Keratinocyte (primary cell): ENCODE measurements at regions not wholly inside any gene's neighbourhood (a gene's known extent, or its start where the extent isn't known, plus 50 kb on each side); places are given as distances from the start of the nearest gene placed in this dataset.

Experiments
- DNase-seq: peaks from one replicate; pipeline ENCODE4 v3.0.0-alpha.2; 2011; ENCODE audit warnings: low read depth, missing footprints, low spot score
- FAIRE-seq: peaks from 2 replicates; lab custom pipeline; 2011; peaks lifted over from hg19 to GRCh38; lab: Jason Lieb, UNC
- H2AFZ ChIP-seq: 2 replicates; pipeline ENCODE4 v1.6.0; 2012; ENCODE audit warnings: low read length, control low read depth, inconsistent platforms; ENCODE audit not compliant: control insufficient read depth
- H3K27ac ChIP-seq: 2 replicates; pipeline ENCODE4 v1.5.1; 2011; ENCODE audit warnings: low read length; ENCODE audit not compliant: control insufficient read depth, insufficient read depth
- H3K27me3 ChIP-seq: 3 replicates; pipeline ENCODE4 v1.6.0; 2011; ENCODE audit warnings: low read length; ENCODE audit not compliant: control insufficient read depth, insufficient read depth; ENCODE audit errors: extremely low read depth
- H3K36me3 ChIP-seq, 2 experiments: 2 replicates in 1 of 2; 3 replicates in 1 of 2; pipeline ENCODE4 v1.5.1; 2011; ENCODE audit warnings: low read length in 2 of 2, mild to moderate bottlenecking in 1 of 2; ENCODE audit not compliant: control insufficient read depth in 2 of 2, insufficient read depth in 2 of 2; ENCODE audit errors: extremely low read depth in 1 of 2
- H3K4me1 ChIP-seq: 3 replicates; pipeline ENCODE4 v1.5.1; 2011; ENCODE audit warnings: low read length; ENCODE audit not compliant: control insufficient read depth, insufficient read depth; ENCODE audit errors: extremely low read depth
- H3K4me2 ChIP-seq: 3 replicates; pipeline ENCODE4 v1.6.0; 2011; ENCODE audit warnings: low read depth, low read length; ENCODE audit not compliant: control insufficient read depth, insufficient read depth; ENCODE audit errors: extremely low read depth
- H3K4me3 ChIP-seq, 3 experiments: fragments of 200-600 bp in 1 of 3; sonication (generic) in 1 of 3; 2 replicates in 2 of 3; 3 replicates in 1 of 3; pipeline ENCODE4 v1.5.1; 2011 to 2016; ENCODE audit warnings: low read length in 3 of 3, mild to moderate bottlenecking in 3 of 3, control low read depth in 2 of 3, inconsistent platforms in 1 of 3, low read depth in 1 of 3, mixed read lengths in 1 of 3, mixed run types in 1 of 3, moderate library complexity in 1 of 3; ENCODE audit not compliant: control insufficient read depth in 2 of 3, insufficient read depth in 2 of 3; ENCODE audit errors: extremely low read depth in 1 of 3
- H3K79me2 ChIP-seq: 2 replicates; pipeline ENCODE4 v1.6.0; 2012; ENCODE audit warnings: low read length; ENCODE audit not compliant: control insufficient read depth, insufficient read depth
- H3K9ac ChIP-seq: 3 replicates; pipeline ENCODE4 v1.6.0; 2011; ENCODE audit warnings: low read length; ENCODE audit not compliant: control insufficient read depth, insufficient read depth; ENCODE audit errors: extremely low read depth
- H3K9me1 ChIP-seq: 3 replicates; pipeline ENCODE4 v1.6.0; 2011; ENCODE audit warnings: low read length; ENCODE audit not compliant: control insufficient read depth, insufficient read depth; ENCODE audit errors: extremely low read depth
- H3K9me3 ChIP-seq: 2 replicates; pipeline ENCODE4 v1.5.1; 2012; ENCODE audit warnings: low read depth, low read length; ENCODE audit not compliant: control insufficient read depth
- H4K20me1 ChIP-seq: 3 replicates; pipeline ENCODE4 v1.6.0; 2011; ENCODE audit warnings: low read length; ENCODE audit not compliant: control insufficient read depth, insufficient read depth; ENCODE audit errors: extremely low read depth
- CTCF ChIP-seq, 3 experiments: IDR thresholded peaks in 1 of 3; conservative IDR thresholded peaks in 1 of 3; optimal IDR thresholded peaks in 1 of 3; 2 replicates in 2 of 3; 3 replicates in 1 of 3; pipeline versions ENCODE3 to v1.5.1; 2011; ENCODE audit warnings: low read length in 3 of 3, mild to moderate bottlenecking in 3 of 3, moderate library complexity in 2 of 3, control low read depth in 1 of 3, inconsistent platforms in 1 of 3; ENCODE audit not compliant: insufficient read depth in 2 of 3; ENCODE audit errors: extremely low read depth in 1 of 3
- EZH2 ChIP-seq: IDR thresholded peaks from one replicate; pipeline ENCODE4 v1.6.1; 2012; ENCODE audit warnings: inconsistent platforms, mild to moderate bottlenecking, low read length, moderate library complexity
- dilution Hi-C: fragments of 300-500 bp; cut with MboI; formaldehyde crosslinking; loops from one replicate; pipeline ENCODE4 v1.7.0; 2020; ENCODE audit warnings: low sequenced_read_pairs; ENCODE audit not compliant: extremely low pct_ligation_motif_present

- Histone ChIP-seq H3K79me2 (no peaks in the 10 kb centered on the region), H3K4me2 (no peak overlapping the region)
- no peak for FAIRE-seq
These were observed 81.5 kb upstream of the SLC66A3 start for GRCh38 chr2:11073776-11074175.

GRCh38 chr2:11074246-11074820 is 80.9 kb upstream of the SLC66A3 start:
- Histone ChIP-seq H3K4me1 (no peaks in the 10 kb centered on the region), H3K9ac (no peak overlapping the region), H3K27me3 (no peaks in the 10 kb centered on the region), H3K9me3 (no peaks in the 10 kb centered on the region), H4K20me1 (no peaks in the 10 kb centered on the region), H3K9me1 (no peaks in the 10 kb centered on the region), H3K27ac (no peak overlapping the region), H3K4me2 (no peak overlapping the region), H3K79me2 (no peaks in the 10 kb centered on the region), H2AFZ (no peak overlapping the region), H3K4me3 (no peak overlapping the region), H3K36me3 (no peaks in the 10 kb centered on the region)
- TF ChIP-seq EZH2 (no peak), CTCF (optimal IDR thresholded peaks at IDR 0.05 in 1 of 3, IDR thresholded peaks at IDR 0.05 in 1 of 3, conservative IDR thresholded peaks at IDR 0.05 in 1 of 3; ENCODE audit: extremely low read depth in 1 of 3, insufficient read depth in 2 of 3, low read length in 3 of 3) (no peak)
- DNase-seq (no peak), FAIRE-seq (no peak)
- dilution Hi-C loops, result no loop called here

More at GRCh38 chr2:11073776-11074175, 81.5 kb upstream of the SLC66A3 start:
- H3K27ac ChIP-seq, result no peak overlapping the region
- no peaks in the 10 kb centered on the region for H3K9me1 ChIP-seq
- no peaks in the 10 kb centered on the region for H3K4me1 ChIP-seq
- H3K9ac ChIP-seq, result no peak overlapping the region
- no peak for DNase-seq
- H3K4me3 ChIP-seq, result no peak overlapping the region
- no peak overlapping the region for H2AFZ ChIP-seq
- no peaks in the 10 kb centered on the region for H3K36me3 ChIP-seq
- no peaks in the 10 kb centered on the region for H3K9me3 ChIP-seq
- H3K27me3 ChIP-seq, result no peaks in the 10 kb centered on the region
- dilution Hi-C loops, result no loop called here
- no peaks in the 10 kb centered on the region for H4K20me1 ChIP-seq
- no peak for TF ChIP-seq EZH2

GRCh38 chr2:11075221-11075620 is 80.0 kb upstream of the SLC66A3 start:
- no peak overlapping the region for H3K4me2 ChIP-seq
- H3K27me3 ChIP-seq, result no peaks in the 10 kb centered on the region
- H4K20me1 ChIP-seq, result no peaks in the 10 kb centered on the region
- no peaks in the 10 kb centered on the region for H3K9me3 ChIP-seq
- H2AFZ ChIP-seq, result no peak overlapping the region
- dilution Hi-C loops, result no loop called here
- H3K79me2 ChIP-seq, result no peaks in the 10 kb centered on the region
- no peak overlapping the region for H3K27ac ChIP-seq
- H3K4me3 ChIP-seq, result no peak overlapping the region
- no peak for TF ChIP-seq CTCF (optimal IDR thresholded peaks at IDR 0.05 in 1 of 3, IDR thresholded peaks at IDR 0.05 in 1 of 3, conservative IDR thresholded peaks at IDR 0.05 in 1 of 3; ENCODE audit: extremely low read depth in 1 of 3, insufficient read depth in 2 of 3, low read length in 3 of 3)
- TF ChIP-seq EZH2, result no peak
- H3K4me1 ChIP-seq, result no peaks in the 10 kb centered on the region
- H3K9ac ChIP-seq, result no peak overlapping the region
- no peaks in the 10 kb centered on the region for H3K36me3 ChIP-seq
- FAIRE-seq (no peak), DNase-seq (no peak)
- H3K9me1 ChIP-seq, result no peaks in the 10 kb centered on the region
